ENCODE measurements at regions not wholly inside any gene's neighbourhood (a gene's known extent, or its start where the extent isn't known, plus 50 kb on each side); places are given as distances from the start of the nearest gene placed in this dataset.

GRCh38 chr3:184440151-184440550 is 60.3 kb downstream of the CHRD start:
- Histone ChIP-seq H3K36me3 (no peaks in the 10 kb centered on the region), H3K27me3 (no peaks in the 10 kb centered on the region), H3K4me3 (no peak overlapping the region), H3K4me1 (peaks cover 8 to 52% (median 12%) of the 10 kb centered on the region in 3 donors), H3K9me3 (no peaks in the 10 kb centered on the region), H3K27ac (peak overlapping the region in 3 of 4 donors; percentile 39 to 50 (median 43))
- TF ChIP-seq CTCF (IDR thresholded peaks at IDR 0.05) = no peak
- no peak for TF ChIP-seq POLR2A (IDR thresholded peaks at IDR 0.05)
- DNase-seq = no peak
- intact Hi-C loops (cut with DNase I) = no loop called here
- 28 to 39% methylated on average over 4 of the region's 4 CpGs for WGBS, 2 donors

- Histone ChIP-seq H3K4me1 (peaks cover 8 to 52% (median 12%) of the 10 kb centered on the region in 3 donors), H3K36me3 (no peaks in the 10 kb centered on the region), H3K4me3 (no peak overlapping the region), H3K27ac (peak overlapping the region in 1 of 4 donors; percentile 50), H3K9me3 (no peaks in the 10 kb centered on the region), H3K27me3 (no peaks in the 10 kb centered on the region)
- WGBS, 2 donors = 58 to 71% methylated on average over 6 to 7 of the region's 8 CpGs
- TF ChIP-seq CTCF (IDR thresholded peaks at IDR 0.05) (no peak), POLR2A (IDR thresholded peaks at IDR 0.05) (no peak)
- DNase-seq = no peak
- intact Hi-C loops (cut with DNase I) = no loop called here
Measured at GRCh38 chr3:184441202-184441900, 61.5 kb downstream of the CHRD start.

- H3K27me3 ChIP-seq = no peaks in the 10 kb centered on the region
- H3K4me3 ChIP-seq = no peak overlapping the region
- no peak for TF ChIP-seq POLR2A (IDR thresholded peaks at IDR 0.05)
- TF ChIP-seq CTCF (IDR thresholded peaks at IDR 0.05) = no peak
- no peaks in the 10 kb centered on the region for H3K36me3 ChIP-seq
- H3K27ac ChIP-seq = peak overlapping the region; percentile 52 to 74 (median 70)
- intact Hi-C loops (cut with DNase I) = no loop called here
- WGBS, 2 donors = 40 to 55% methylated on average over 8 of the region's 8 CpGs
- H3K9me3 ChIP-seq = no peaks in the 10 kb centered on the region
- peaks cover 11 to 58% (median 17%) of the 10 kb centered on the region in 3 donors for H3K4me1 ChIP-seq
- DNase-seq = no peak
Measured at GRCh38 chr3:184443364-184443763, 63.5 kb downstream of the CHRD start.

- peaks cover 15 to 63% (median 19%) of the 10 kb centered on the region in 3 donors for H3K4me1 ChIP-seq
- 55 to 68% methylated on average over 5 of the region's 5 CpGs for WGBS, 2 donors
- no peaks in the 10 kb centered on the region for H3K36me3 ChIP-seq
- H3K4me3 ChIP-seq = no peak overlapping the region
- peak overlapping the region; percentile 52 to 74 (median 70) for H3K27ac ChIP-seq
- no peak for TF ChIP-seq POLR2A (IDR thresholded peaks at IDR 0.05)
- TF ChIP-seq CTCF (IDR thresholded peaks at IDR 0.05) = no peak
- DNase-seq = no peak
- no peaks in the 10 kb centered on the region for H3K9me3 ChIP-seq
- intact Hi-C loops (cut with DNase I) = no loop called here
- no peaks in the 10 kb centered on the region for H3K27me3 ChIP-seq
Measured at GRCh38 chr3:184443831-184444230, 64.0 kb downstream of the CHRD start.

GRCh38 chr3:184448321-184449160 is 68.7 kb downstream of the CHRD start:
- Histone ChIP-seq H3K36me3 (no peaks in the 10 kb centered on the region), H3K27me3 (no peaks in the 10 kb centered on the region), H3K4me1 (peaks cover 10 to 48% (median 11%) of the 10 kb centered on the region in 3 donors), H3K9me3 (no peaks in the 10 kb centered on the region), H3K27ac (peak overlapping the region; percentile 78 to 85 (median 82)), H3K4me3 (no peak overlapping the region)
- TF ChIP-seq CTCF (IDR thresholded peaks at IDR 0.05) (no peak), POLR2A (IDR thresholded peaks at IDR 0.05) (no peak)
- intact Hi-C loops (cut with DNase I) = no loop called here
- DNase-seq = no peak
- WGBS, 2 donors = 39 to 53% methylated on average over 2 to 7 of the region's 8 CpGs
